ENCODE measurements at regions not wholly inside any gene's neighbourhood (a gene's known extent, or its start where the extent isn't known, plus 50 kb on each side); places are given as distances from the start of the nearest gene placed in this dataset.

GRCh38 chr11:98177925-98178324 lies 842.8 kb upstream of the CNTN5 start:
- Mint-ChIP-seq H3K36me3 (ENCODE audit: insufficient read depth, unreplicated experiment) (no peaks in the 10 kb centered on the region), H3K27me3 (ENCODE audit: insufficient read depth, unreplicated experiment) (no peaks in the 10 kb centered on the region), H3K4me1 (ENCODE audit: low read depth, unreplicated experiment) (no peaks in the 10 kb centered on the region), H3K9me3 (ENCODE audit: unreplicated experiment) (no peaks in the 10 kb centered on the region), H3K4me3 (ENCODE audit: unreplicated experiment) (no peak overlapping the region), H3K27ac (ENCODE audit: unreplicated experiment) (no peak overlapping the region)
- POLR2A ChIA-PET = no interaction called here
- H3K36me3 ChIP-seq (ENCODE audit: control insufficient read depth, insufficient read depth, low read length) = no peaks in the 10 kb centered on the region
- no peak for DNase-seq
- H3K9me3 ChIP-seq = 0 out of 2 replicates have a peak, but pooled peaks cover 5% of the 10 kb centered on the region
- TF ChIP-seq CTCF (IDR thresholded peaks at IDR 0.05; ENCODE audit: insufficient read depth in 1 of 2, low read depth in 1 of 2, low read length in 1 of 2, severe bottlenecking in 1 of 2, unreplicated experiment in 1 of 2) = no peak
- no peaks in the 10 kb centered on the region for H3K27me3 ChIP-seq (replicated peaks; ENCODE audit: control insufficient read depth, insufficient read depth, low read length)
- BruUV-seq (replicated peaks) = no TSS peak
- CTCF ChIA-PET = no interaction called here
- intact Hi-C loops (cut with micrococcal nuclease; ENCODE audit: unreplicated experiment) = no loop called here
- H3K4me1 ChIP-seq = no peaks in the 10 kb centered on the region
- H3K4me3 ChIP-seq (ENCODE audit: low read depth, low read length) = no peak overlapping the region

- Histone ChIP-seq H3K27me3 (replicated peaks; ENCODE audit: control insufficient read depth, insufficient read depth, low read length) (no peaks in the 10 kb centered on the region), H3K9me3 (peaks cover 9% of the 10 kb centered on the region; the same call in 1 of the 2 replicates), H3K4me3 (ENCODE audit: low read depth, low read length) (no peak overlapping the region), H3K36me3 (ENCODE audit: control insufficient read depth, insufficient read depth, low read length) (no peaks in the 10 kb centered on the region), H3K4me1 (no peaks in the 10 kb centered on the region)
- Mint-ChIP-seq H3K27ac (ENCODE audit: unreplicated experiment) (no peak overlapping the region), H3K36me3 (ENCODE audit: insufficient read depth, unreplicated experiment) (no peaks in the 10 kb centered on the region), H3K4me1 (ENCODE audit: low read depth, unreplicated experiment) (no peaks in the 10 kb centered on the region), H3K4me3 (ENCODE audit: unreplicated experiment) (no peak overlapping the region), H3K9me3 (ENCODE audit: unreplicated experiment) (peaks cover 7% of the 10 kb centered on the region), H3K27me3 (ENCODE audit: insufficient read depth, unreplicated experiment) (no peaks in the 10 kb centered on the region)
- intact Hi-C loops (cut with micrococcal nuclease; ENCODE audit: unreplicated experiment) = no loop called here
- ChIA-PET CTCF (no interaction called here), POLR2A (no interaction called here)
- no TSS peak for BruUV-seq (replicated peaks)
- no peak for DNase-seq
- no peak for TF ChIP-seq CTCF (IDR thresholded peaks at IDR 0.05; ENCODE audit: insufficient read depth in 1 of 2, low read depth in 1 of 2, low read length in 1 of 2, severe bottlenecking in 1 of 2, unreplicated experiment in 1 of 2)
Observed at GRCh38 chr11:98180511-98180910, 840.2 kb upstream of the CNTN5 start.

- no peaks in the 10 kb centered on the region for H3K27me3 ChIP-seq (replicated peaks; ENCODE audit: control insufficient read depth, insufficient read depth, low read length)
- ChIA-PET CTCF (no interaction called here), POLR2A (no interaction called here)
- no peaks in the 10 kb centered on the region for H3K36me3 ChIP-seq (ENCODE audit: control insufficient read depth, insufficient read depth, low read length)
- H3K27ac Mint-ChIP-seq (ENCODE audit: unreplicated experiment) = no peak overlapping the region
- no peaks in the 10 kb centered on the region for H3K4me1 ChIP-seq
- intact Hi-C loops (cut with micrococcal nuclease; ENCODE audit: unreplicated experiment) = no loop called here
- DNase-seq = no peak
- H3K4me3 Mint-ChIP-seq (ENCODE audit: unreplicated experiment) = no peak overlapping the region
- no peak for TF ChIP-seq CTCF (IDR thresholded peaks at IDR 0.05; ENCODE audit: insufficient read depth in 1 of 2, low read depth in 1 of 2, low read length in 1 of 2, severe bottlenecking in 1 of 2, unreplicated experiment in 1 of 2)
- H3K9me3 Mint-ChIP-seq (ENCODE audit: unreplicated experiment) = peaks cover 7% of the 10 kb centered on the region
- no peak overlapping the region for H3K4me3 ChIP-seq (ENCODE audit: low read depth, low read length)
- H3K36me3 Mint-ChIP-seq (ENCODE audit: insufficient read depth, unreplicated experiment) = no peaks in the 10 kb centered on the region
- H3K4me1 Mint-ChIP-seq (ENCODE audit: low read depth, unreplicated experiment) = no peaks in the 10 kb centered on the region
- H3K9me3 ChIP-seq = peaks cover 13% of the 10 kb centered on the region
- no peaks in the 10 kb centered on the region for H3K27me3 Mint-ChIP-seq (ENCODE audit: insufficient read depth, unreplicated experiment)
- no TSS peak for BruUV-seq (replicated peaks)
Observed at GRCh38 chr11:98180921-98181320, 839.8 kb upstream of the CNTN5 start.
